BLaER1 treated with 17β-estradiol and CSF1 and Interleukin-3, amounts not matched to agents 10 nM and 100 nM (cell line): ENCODE measurements at regions not wholly inside any gene's neighbourhood (a gene's known extent, or its start where the extent isn't known, plus 50 kb on each side); places are given as distances from the start of the nearest gene placed in this dataset.
A peak's percentile ranks its signal among the peaks of the same experiment; 100 is the strongest.
"Not testable (repeated sequence)": the region's sequence is repeated elsewhere in the genome, so short reads cannot be mapped to it uniquely, and the experiment has no call there.

Source experiments
- H3K27ac ChIP-seq, 11 experiments: shearing (Covaris generic); formaldehyde crosslinking; 2 replicates each; pipeline ENCODE4 v1.8.1; 2022
- H3K27me3 ChIP-seq, 11 experiments: shearing (Covaris generic); formaldehyde crosslinking; 2 replicates each; pipeline ENCODE4 v1.8.1; 2022
- H3K36me3 ChIP-seq, 11 experiments: shearing (Covaris generic); formaldehyde crosslinking; 2 replicates each; pipeline ENCODE4 v1.8.1; 2022
- H3K4me1 ChIP-seq, 10 experiments: shearing (Covaris generic); formaldehyde crosslinking; 2 replicates each; pipeline ENCODE4 v1.8.1; 2022
- H3K4me2 ChIP-seq, 11 experiments: shearing (Covaris generic); formaldehyde crosslinking; 2 replicates each; pipeline ENCODE4 v1.8.1; 2022
- H3K4me3 ChIP-seq, 10 experiments: shearing (Covaris generic); formaldehyde crosslinking; 2 replicates each; pipeline ENCODE4 v1.8.1; 2022
- H3K9ac ChIP-seq, 11 experiments: shearing (Covaris generic); formaldehyde crosslinking; 2 replicates each; pipeline ENCODE4 v1.8.1; 2022
- H3K9me3 ChIP-seq, 11 experiments: shearing (Covaris generic); formaldehyde crosslinking; replicated peaks in 1 of 11; 2 replicates each; pipeline ENCODE4 v1.8.1; 2022
- H4K20me1 ChIP-seq, 11 experiments: shearing (Covaris generic); formaldehyde crosslinking; 2 replicates each; pipeline ENCODE4 v1.8.1; 2022
- Cebpa-rat ChIP-seq, 11 experiments: shearing (Covaris generic); IDR thresholded peaks; 2 replicates each; pipeline ENCODE4 v1.8.1; 2022

GRCh38 chr9:110025551-110026170 lies 182.3 kb downstream of the C9orf152 start:
- H3K36me3 ChIP-seq = no peaks in the 10 kb centered on the region
- H3K4me1 ChIP-seq = peaks cover 0 to 16% (median 9%) of the 10 kb centered on the region in 10 experiments; a peak in 12 of 20 replicates
- no peak overlapping the region for H3K9ac ChIP-seq
- no peak overlapping the region for H3K4me3 ChIP-seq
- H3K4me2 ChIP-seq = no peak overlapping the region
- TF ChIP-seq Cebpa-rat (IDR thresholded peaks at IDR 0.05) = no peak
- no peaks in the 10 kb centered on the region for H3K9me3 ChIP-seq
- H4K20me1 ChIP-seq = no peaks in the 10 kb centered on the region
- H3K27ac ChIP-seq = no peak overlapping the region
- H3K27me3 ChIP-seq = no peaks in the 10 kb centered on the region; a peak in 1 of 22 replicates

- H4K20me1 ChIP-seq = no peaks in the 10 kb centered on the region
- H3K27me3 ChIP-seq = no peaks in the 10 kb centered on the region; a peak in 1 of 22 replicates
- H3K9me3 ChIP-seq = no peaks in the 10 kb centered on the region
- H3K36me3 ChIP-seq = no peaks in the 10 kb centered on the region
- peaks cover 0 to 12% (median 0%) of the 10 kb centered on the region in 10 experiments; a peak in 3 of 20 replicates for H3K4me1 ChIP-seq
- no peak overlapping the region for H3K9ac ChIP-seq
- H3K4me3 ChIP-seq = no peak overlapping the region
- no peak for TF ChIP-seq Cebpa-rat (IDR thresholded peaks at IDR 0.05)
- H3K4me2 ChIP-seq = no peak overlapping the region
- no peak overlapping the region for H3K27ac ChIP-seq
These were observed 180.3 kb downstream of the C9orf152 start for GRCh38 chr9:110027671-110028081.

DNA sequence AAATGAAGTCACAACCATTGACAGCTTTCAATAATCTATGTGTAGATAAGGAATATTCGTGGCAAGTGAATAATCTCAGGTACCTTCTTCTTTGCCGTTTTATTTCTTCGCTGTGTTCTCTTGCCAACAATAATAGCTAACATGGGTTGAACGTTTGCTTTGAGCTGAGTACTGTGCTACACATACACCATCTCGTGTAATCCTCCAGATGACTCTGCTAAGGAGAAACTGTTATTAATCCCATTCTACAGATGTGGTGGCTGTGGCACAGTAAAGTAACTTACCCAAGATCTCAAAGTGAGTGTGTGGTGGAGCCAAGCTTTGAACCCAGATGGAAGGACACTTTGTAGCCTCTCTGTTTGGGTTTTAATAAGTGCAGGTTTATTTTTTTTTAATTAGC lies 179.7 kb downstream of the C9orf152 start:
- H3K9me3 ChIP-seq = no peaks in the 10 kb centered on the region
- peaks cover 0 to 12% (median 0%) of the 10 kb centered on the region in 10 experiments; a peak in 3 of 20 replicates for H3K4me1 ChIP-seq
- peak overlapping the region in 1 of 11 experiments; percentile 6; a peak in 1 of 22 replicates for H3K4me2 ChIP-seq
- H3K9ac ChIP-seq = no peak overlapping the region
- no peak overlapping the region for H3K27ac ChIP-seq
- H3K4me3 ChIP-seq = no peak overlapping the region
- H3K27me3 ChIP-seq = no peaks in the 10 kb centered on the region; a peak in 1 of 22 replicates
- H3K36me3 ChIP-seq = no peaks in the 10 kb centered on the region
- no peak for TF ChIP-seq Cebpa-rat (IDR thresholded peaks at IDR 0.05)
- H4K20me1 ChIP-seq = no peaks in the 10 kb centered on the region

- no peaks in the 10 kb centered on the region for H3K36me3 ChIP-seq
These were observed 179.3 kb downstream of the C9orf152 start for GRCh38 chr9:110028676-110029075.

DNA sequence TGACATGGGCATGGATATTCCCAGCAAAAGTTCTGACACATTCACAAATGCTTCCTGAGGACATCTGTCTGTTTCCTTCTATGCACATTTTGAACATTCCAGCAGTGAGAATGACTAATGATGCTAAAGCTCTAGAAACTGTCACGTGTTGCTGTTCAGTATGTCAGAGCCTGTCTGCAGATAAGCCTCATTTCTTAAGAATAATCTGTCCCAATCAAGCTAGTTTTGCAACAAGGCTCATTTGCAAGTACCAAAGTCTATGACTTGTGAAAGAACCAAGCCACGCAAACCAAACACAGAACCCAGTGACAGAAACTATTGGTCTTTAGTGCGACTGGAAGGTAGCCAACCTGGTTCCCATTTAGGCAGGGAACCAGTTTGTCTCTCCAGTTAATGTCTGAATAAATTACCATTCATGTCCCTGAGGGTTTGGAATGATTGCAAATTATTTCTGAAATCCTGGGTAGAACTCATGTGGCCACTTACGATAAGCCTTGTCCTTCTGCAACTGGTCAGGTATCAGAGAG lies 178.5 kb downstream of the C9orf152 start:
- no peaks in the 10 kb centered on the region for H3K9me3 ChIP-seq
- H3K27me3 ChIP-seq = no peaks in the 10 kb centered on the region; a peak in 1 of 22 replicates
- H3K9ac ChIP-seq = no peak overlapping the region
- no peak for TF ChIP-seq Cebpa-rat (IDR thresholded peaks at IDR 0.05)
- H3K27ac ChIP-seq = no peak overlapping the region
- no peak overlapping the region for H3K4me3 ChIP-seq
- H4K20me1 ChIP-seq = no peaks in the 10 kb centered on the region
- H3K36me3 ChIP-seq = no peaks in the 10 kb centered on the region
- peak overlapping the region in 2 of 11 experiments; percentile 0 to 7; a peak in 2 of 22 replicates for H3K4me2 ChIP-seq
- peaks cover 0 to 12% (median 0%) of the 10 kb centered on the region in 10 experiments; a peak in 3 of 20 replicates for H3K4me1 ChIP-seq

More at GRCh38 chr9:110028676-110029075, 179.3 kb downstream of the C9orf152 start:
- no peaks in the 10 kb centered on the region for H3K9me3 ChIP-seq
- no peaks in the 10 kb centered on the region for H4K20me1 ChIP-seq
- no peaks in the 10 kb centered on the region; a peak in 1 of 22 replicates for H3K27me3 ChIP-seq
- H3K27ac ChIP-seq = no peak overlapping the region
- no peak overlapping the region for H3K9ac ChIP-seq
- TF ChIP-seq Cebpa-rat (IDR thresholded peaks at IDR 0.05) = no peak
- H3K4me2 ChIP-seq = peak overlapping the region in 2 of 11 experiments; percentile 6 to 11; a peak in 2 of 22 replicates
- H3K4me1 ChIP-seq = peaks cover 0 to 12% (median 0%) of the 10 kb centered on the region in 10 experiments; a peak in 3 of 20 replicates
- H3K4me3 ChIP-seq = no peak overlapping the region

GRCh38 chr9:110029956-110030480 lies 177.9 kb downstream of the C9orf152 start:
- H3K27me3 ChIP-seq = no peaks in the 10 kb centered on the region; a peak in 1 of 22 replicates
- H3K4me1 ChIP-seq = peaks cover 0 to 12% (median 0%) of the 10 kb centered on the region in 10 experiments; a peak in 3 of 20 replicates
- no peak overlapping the region for H3K27ac ChIP-seq
- no peak for TF ChIP-seq Cebpa-rat (IDR thresholded peaks at IDR 0.05)
- H3K9ac ChIP-seq = no peak overlapping the region
- peak overlapping the region in 3 of 11 experiments; percentile 0 to 34 (median 7); a peak in 4 of 22 replicates for H3K4me2 ChIP-seq
- H3K9me3 ChIP-seq = no peaks in the 10 kb centered on the region
- H3K36me3 ChIP-seq = no peaks in the 10 kb centered on the region
- no peak overlapping the region for H3K4me3 ChIP-seq
- H4K20me1 ChIP-seq = no peaks in the 10 kb centered on the region

GRCh38 chr9:110030632-110031031 lies 177.3 kb downstream of the C9orf152 start:
- H3K36me3 ChIP-seq = no peaks in the 10 kb centered on the region
- H3K9ac ChIP-seq = no peak overlapping the region
- H3K4me2 ChIP-seq = no peak overlapping the region
- no peaks in the 10 kb centered on the region; a peak in 1 of 22 replicates for H3K27me3 ChIP-seq
- peaks cover 0 to 12% (median 0%) of the 10 kb centered on the region in 10 experiments; a peak in 3 of 20 replicates for H3K4me1 ChIP-seq
- H3K9me3 ChIP-seq = no peaks in the 10 kb centered on the region
- TF ChIP-seq Cebpa-rat (IDR thresholded peaks at IDR 0.05) = no peak
- H4K20me1 ChIP-seq = no peaks in the 10 kb centered on the region
- no peak overlapping the region for H3K4me3 ChIP-seq
- H3K27ac ChIP-seq = no peak overlapping the region

GRCh38 chr9:110031511-110032173 lies 176.3 kb downstream of the C9orf152 start:
- no peak for TF ChIP-seq Cebpa-rat (IDR thresholded peaks at IDR 0.05)
- H3K4me3 ChIP-seq = no peak overlapping the region
- no peak overlapping the region for H3K4me2 ChIP-seq
- H4K20me1 ChIP-seq = no peaks in the 10 kb centered on the region
- H3K27me3 ChIP-seq = no peaks in the 10 kb centered on the region; a peak in 1 of 22 replicates
- H3K4me1 ChIP-seq = peaks cover 0 to 12% (median 0%) of the 10 kb centered on the region in 10 experiments; a peak in 3 of 20 replicates
- H3K36me3 ChIP-seq = no peaks in the 10 kb centered on the region
- H3K9ac ChIP-seq = no peak overlapping the region
- no peaks in the 10 kb centered on the region for H3K9me3 ChIP-seq
- H3K27ac ChIP-seq = no peak overlapping the region

GRCh38 chr9:110032532-110032931 lies 175.4 kb downstream of the C9orf152 start:
- H3K9ac ChIP-seq, H3K4me3 ChIP-seq, H3K36me3 ChIP-seq, H3K27ac ChIP-seq, H3K4me2 ChIP-seq, H3K9me3 ChIP-seq, H4K20me1 ChIP-seq, H3K27me3 ChIP-seq: not testable (repeated sequence)
- H3K4me1 ChIP-seq = peaks cover 0 to 12% (median 0%) of the 10 kb centered on the region in 10 experiments; a peak in 3 of 20 replicates
